Panc1 (cell line): ENCODE measurements at regions not wholly inside any gene's neighbourhood (a gene's known extent, or its start where the extent isn't known, plus 50 kb on each side); places are given as distances from the start of the nearest gene placed in this dataset.

ENCODE experiments used
- ATAC-seq: fragments of 200-7000 bp; cut with Tn5 transposase; 2 replicates; pipeline ENCODE4 v1.9.1; 2020; ENCODE audit warnings: mild to moderate bottlenecking, moderate library complexity
- BruUV-seq: library from RNA; stranded (reverse); fragments of 400-500 nt; replicated peaks from 2 replicates; lab custom pipeline; 2021; lab: Mats Ljungman, UMichigan
- CTCF ChIA-PET: fragments of 300-600 bp; sonication (Branson Sonifier 250); formaldehyde crosslinking; loops from one replicate; lab custom pipeline; 2022; ENCODE audit warnings: antibody characterized with exemption; lab: Charles Lee
- POLR2A ChIA-PET: fragments of 300-600 bp; sonication (Branson Sonifier 250); formaldehyde crosslinking; loops from one replicate; lab custom pipeline; 2022; ENCODE audit warnings: antibody characterized with exemption; lab: Charles Lee
- DNase-seq: peaks from one replicate; pipeline ENCODE4 v3.0.0-alpha.2; 2010; ENCODE audit warnings: low read depth, low spot score
- H3K27ac ChIP-seq: 2 replicates; pipeline ENCODE4 v1.5.1; 2011; ENCODE audit warnings: mild to moderate bottlenecking, low read length, inconsistent platforms
- H3K27me3 ChIP-seq: fragments of 200-500 bp; sonication (Bioruptor generic); 2 replicates; pipeline ENCODE4 v1.6.0; 2014; ENCODE audit warnings: low read length, inconsistent platforms; ENCODE audit not compliant: control insufficient read depth, insufficient read depth
- H3K36me3 ChIP-seq: fragments of 200-500 bp; sonication (Bioruptor generic); 2 replicates; pipeline ENCODE4 v1.5.1; 2014; ENCODE audit warnings: inconsistent platforms, mild to moderate bottlenecking, low read length, moderate library complexity; ENCODE audit not compliant: control insufficient read depth, insufficient read depth
- H3K4me1 ChIP-seq: 2 replicates; pipeline ENCODE4 v1.5.1; 2011; ENCODE audit warnings: inconsistent platforms, mild to moderate bottlenecking, low read length, moderate library complexity; ENCODE audit not compliant: control insufficient read depth, insufficient read depth
- H3K4me3 ChIP-seq, 2 experiments: 2 replicates each; pipeline ENCODE4 v1.5.1; 2011 to 2012; ENCODE audit warnings: low read depth in 2 of 2, low read length in 2 of 2, mild to moderate bottlenecking in 2 of 2, inconsistent platforms in 1 of 2, moderate library complexity in 1 of 2
- H3K9me3 ChIP-seq: fragments of 200-500 bp; sonication (Bioruptor generic); 2 replicates; pipeline ENCODE4 v1.5.1; 2014; ENCODE audit warnings: low read depth, mild to moderate bottlenecking, inconsistent platforms, low read length, moderate library complexity; ENCODE audit not compliant: control insufficient read depth, insufficient read depth
- CTCF ChIP-seq: fragments of 450-650 bp; IDR thresholded peaks from 2 replicates; pipeline ENCODE4 v1.5.1; 2017; ENCODE audit warnings: mild to moderate bottlenecking
- POLR2AphosphoS5 ChIP-seq: IDR thresholded peaks from 2 replicates; pipeline ENCODE4 v1.6.1; 2012; ENCODE audit warnings: mild to moderate bottlenecking, low read depth, low read length, moderate library complexity
- SIN3A ChIP-seq: IDR thresholded peaks from 2 replicates; pipeline ENCODE4 v1.6.1; 2012; ENCODE audit warnings: low read depth, mild to moderate bottlenecking, low read length, moderate library complexity, borderline replicate concordance; ENCODE audit not compliant: insufficient read depth
- TCF7L2 ChIP-seq: IDR thresholded peaks from 2 replicates; pipeline ENCODE4 v1.6.1; 2011; ENCODE audit warnings: mild to moderate bottlenecking, low read depth, low read length, inconsistent platforms
- in situ Hi-C: cut with HindIII; loops from 2 replicates; pipeline ENCODE4 v1.10.0; 2016; ENCODE audit warnings: low sequenced_read_pairs, low pct_unique_long_range_greater_than_20kb
- intact Hi-C: fragments of 100-400 bp; cut with micrococcal nuclease; formaldehyde crosslinking; loops from one replicate; pipeline ENCODE4 v1.10.0; 2022; ENCODE audit not compliant: unreplicated experiment
- TF ChIP-seq, protein P1 (sequence below), 2 experiments: IDR thresholded peaks; 2 replicates each; pipeline ENCODE4 v1.6.1; 2011 to 2012; ENCODE audit warnings: low read depth in 2 of 2, control low read depth in 1 of 2, low read length in 1 of 2, mild to moderate bottlenecking in 1 of 2, moderate library complexity in 1 of 2; ENCODE audit not compliant: insufficient read depth in 1 of 2

DNA sequence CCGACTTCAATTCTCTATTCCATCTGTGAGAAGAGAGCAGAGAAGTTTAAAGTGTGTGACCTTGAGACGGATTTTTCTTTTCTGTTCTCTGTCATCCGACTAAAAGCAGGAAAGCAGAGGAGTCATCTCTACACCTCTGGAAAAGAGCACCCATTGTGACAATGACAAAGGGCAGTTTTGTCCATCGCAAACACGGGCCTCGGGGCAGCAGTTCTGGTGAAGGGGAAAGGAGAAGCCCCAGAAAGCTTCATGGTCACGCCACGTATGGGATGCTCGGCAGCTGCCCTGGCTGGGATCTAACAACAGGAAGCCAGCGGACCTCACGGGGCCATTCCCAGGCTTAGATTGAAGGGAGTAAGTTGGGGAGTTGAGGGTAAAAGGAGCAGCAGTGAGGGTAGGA is 52.0 kb upstream of the HBS1L start:
- CTCF ChIA-PET: no interaction called here
- POLR2A ChIA-PET: no interaction called here
- Histone ChIP-seq H3K4me3 (no peak overlapping the region), H3K27me3 (peaks cover 6% of the 10 kb centered on the region; the same call in 1 of the 2 replicates), H3K9me3 (no peaks in the 10 kb centered on the region), H3K4me1 (no peaks in the 10 kb centered on the region), H3K27ac (no peak overlapping the region), H3K36me3 (no peaks in the 10 kb centered on the region)
- ATAC-seq (no peak), DNase-seq (no peak)
- in situ Hi-C loops: no loop called here
- intact Hi-C loops: no loop called here
- no peak for TF ChIP-seq POLR2AphosphoS5
- no peak for TF ChIP-seq TCF7L2
- no peak for TF ChIP-seq SIN3A
- TF ChIP-seq, protein P1, sequence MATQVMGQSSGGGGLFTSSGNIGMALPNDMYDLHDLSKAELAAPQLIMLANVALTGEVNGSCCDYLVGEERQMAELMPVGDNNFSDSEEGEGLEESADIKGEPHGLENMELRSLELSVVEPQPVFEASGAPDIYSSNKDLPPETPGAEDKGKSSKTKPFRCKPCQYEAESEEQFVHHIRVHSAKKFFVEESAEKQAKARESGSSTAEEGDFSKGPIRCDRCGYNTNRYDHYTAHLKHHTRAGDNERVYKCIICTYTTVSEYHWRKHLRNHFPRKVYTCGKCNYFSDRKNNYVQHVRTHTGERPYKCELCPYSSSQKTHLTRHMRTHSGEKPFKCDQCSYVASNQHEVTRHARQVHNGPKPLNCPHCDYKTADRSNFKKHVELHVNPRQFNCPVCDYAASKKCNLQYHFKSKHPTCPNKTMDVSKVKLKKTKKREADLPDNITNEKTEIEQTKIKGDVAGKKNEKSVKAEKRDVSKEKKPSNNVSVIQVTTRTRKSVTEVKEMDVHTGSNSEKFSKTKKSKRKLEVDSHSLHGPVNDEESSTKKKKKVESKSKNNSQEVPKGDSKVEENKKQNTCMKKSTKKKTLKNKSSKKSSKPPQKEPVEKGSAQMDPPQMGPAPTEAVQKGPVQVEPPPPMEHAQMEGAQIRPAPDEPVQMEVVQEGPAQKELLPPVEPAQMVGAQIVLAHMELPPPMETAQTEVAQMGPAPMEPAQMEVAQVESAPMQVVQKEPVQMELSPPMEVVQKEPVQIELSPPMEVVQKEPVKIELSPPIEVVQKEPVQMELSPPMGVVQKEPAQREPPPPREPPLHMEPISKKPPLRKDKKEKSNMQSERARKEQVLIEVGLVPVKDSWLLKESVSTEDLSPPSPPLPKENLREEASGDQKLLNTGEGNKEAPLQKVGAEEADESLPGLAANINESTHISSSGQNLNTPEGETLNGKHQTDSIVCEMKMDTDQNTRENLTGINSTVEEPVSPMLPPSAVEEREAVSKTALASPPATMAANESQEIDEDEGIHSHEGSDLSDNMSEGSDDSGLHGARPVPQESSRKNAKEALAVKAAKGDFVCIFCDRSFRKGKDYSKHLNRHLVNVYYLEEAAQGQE (IDR thresholded peaks at IDR 0.05; ENCODE audit: insufficient read depth in 1 of 2, low read depth in 2 of 2, low read length in 1 of 2): no peak
- TF ChIP-seq CTCF: no peak
- BruUV-seq: no TSS peak

- POLR2A ChIA-PET: no interaction called here
- Histone ChIP-seq H3K36me3 (no peaks in the 10 kb centered on the region), H3K4me3 (no peak overlapping the region), H3K27me3 (peaks cover 6% of the 10 kb centered on the region; the same call in 1 of the 2 replicates), H3K27ac (no peak overlapping the region), H3K4me1 (no peaks in the 10 kb centered on the region), H3K9me3 (no peaks in the 10 kb centered on the region)
- in situ Hi-C loops (no loop called here), intact Hi-C loops (no loop called here)
- DNase-seq (no peak), ATAC-seq (no peak)
- CTCF ChIA-PET: no interaction called here
- TF ChIP-seq POLR2AphosphoS5 (no peak), TCF7L2 (no peak), CTCF (no peak), SIN3A (no peak)
- TF ChIP-seq, protein P1 (IDR thresholded peaks at IDR 0.05; ENCODE audit: insufficient read depth in 1 of 2, low read depth in 2 of 2, low read length in 1 of 2): no peak
- no TSS peak for BruUV-seq
These were observed 51.1 kb upstream of the HBS1L start for GRCh38 chr6:135105710-135106109.
